Activated T-cell treated with anti-CD3 and anti-CD28 coated beads, Interleukin-2, amount 50 U/mL, for 24 hours (primary cell): ENCODE measurements at regions not wholly inside any gene's neighbourhood (a gene's known extent, or its start where the extent isn't known, plus 50 kb on each side); places are given as distances from the start of the nearest gene placed in this dataset.
"Not testable (repeated sequence)": the region's sequence is repeated elsewhere in the genome, so short reads cannot be mapped to it uniquely, and the experiment has no call there.

Experiments
- DNase-seq: peaks from one replicate; pipeline ENCODE4 v3.0.0-alpha.2; 2020
- H3K27ac Mint-ChIP-seq: 2 replicates; pipeline ENCODE4 v1.8.0; 2020; ENCODE audit warnings: mild to moderate bottlenecking, mixed read lengths
- H3K27me3 Mint-ChIP-seq: 2 replicates; pipeline ENCODE4 v1.8.0; 2020; ENCODE audit warnings: mixed read lengths
- H3K36me3 Mint-ChIP-seq: 2 replicates; pipeline ENCODE4 v1.8.0; 2020; ENCODE audit warnings: low read depth, mixed read lengths
- H3K4me1 Mint-ChIP-seq: 2 replicates; pipeline ENCODE4 v1.8.0; 2020; ENCODE audit warnings: low read depth, mixed read lengths
- H3K4me3 Mint-ChIP-seq: 2 replicates; pipeline ENCODE4 v1.8.0; 2020; ENCODE audit warnings: mild to moderate bottlenecking, moderate library complexity, mixed read lengths
- H3K9me3 Mint-ChIP-seq: 2 replicates; pipeline ENCODE4 v1.8.0; 2020; ENCODE audit warnings: mixed read lengths

DNA sequence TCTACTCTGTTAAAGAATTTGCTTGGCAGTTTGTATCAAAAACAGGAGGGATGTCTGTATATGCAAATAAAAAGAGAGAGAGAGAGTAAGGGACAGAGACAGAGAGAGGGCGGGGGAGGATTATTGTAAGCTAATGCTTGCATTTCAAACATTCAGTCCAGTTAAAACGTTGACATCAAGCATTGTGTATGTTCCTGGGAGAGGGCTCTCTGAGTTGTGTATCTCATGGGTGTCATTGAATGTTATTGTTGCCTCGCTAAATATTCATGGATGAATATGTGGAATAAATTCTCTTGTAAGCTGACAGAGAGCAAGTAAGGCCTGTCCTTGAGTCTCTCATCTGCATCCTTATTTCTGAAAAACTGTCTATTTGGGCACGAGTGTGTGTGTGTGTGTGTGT lies 78.8 kb upstream of the VRK1 start:
- no peaks in the 10 kb centered on the region for H3K36me3 Mint-ChIP-seq
- no peak overlapping the region for H3K4me3 Mint-ChIP-seq
- no peak for DNase-seq
- no peak overlapping the region for H3K27ac Mint-ChIP-seq
- H3K4me1 Mint-ChIP-seq, result no peaks in the 10 kb centered on the region
- H3K9me3 Mint-ChIP-seq, result no peaks in the 10 kb centered on the region
- peaks cover 26% of the 10 kb centered on the region for H3K27me3 Mint-ChIP-seq

DNA sequence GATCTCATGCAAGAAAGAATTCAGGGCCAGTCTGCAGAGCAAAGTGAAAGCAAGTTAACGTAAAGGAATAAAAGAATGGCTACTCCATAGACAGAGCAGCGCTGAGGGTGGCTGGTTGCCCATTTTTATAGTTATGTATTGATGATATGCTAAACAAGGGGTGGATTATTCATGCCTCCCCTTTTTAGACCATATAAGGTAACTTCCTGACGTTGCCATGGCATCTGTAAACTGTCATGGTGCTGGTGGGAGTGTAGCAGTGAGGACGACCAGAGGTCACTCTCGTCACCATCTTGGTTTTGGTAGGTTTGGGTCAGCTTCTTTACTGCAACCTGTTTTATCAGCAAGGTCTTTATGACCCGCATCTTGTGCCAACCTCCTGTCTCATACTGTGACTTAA lies 76.5 kb upstream of the VRK1 start:
- not testable (repeated sequence) for H3K9me3 Mint-ChIP-seq, H3K36me3 Mint-ChIP-seq, DNase-seq, H3K4me1 Mint-ChIP-seq, H3K27me3 Mint-ChIP-seq, H3K4me3 Mint-ChIP-seq, H3K27ac Mint-ChIP-seq

- no peak overlapping the region for H3K4me3 Mint-ChIP-seq
- no peaks in the 10 kb centered on the region for H3K36me3 Mint-ChIP-seq
- no peak for DNase-seq
- no peaks in the 10 kb centered on the region for H3K9me3 Mint-ChIP-seq
- H3K27ac Mint-ChIP-seq, result no peak overlapping the region
- H3K27me3 Mint-ChIP-seq, result peaks cover 3% of the 10 kb centered on the region
- H3K4me1 Mint-ChIP-seq, result no peaks in the 10 kb centered on the region
These were observed 74.4 kb upstream of the VRK1 start for GRCh38 chr14:96722736-96723135.

DNA sequence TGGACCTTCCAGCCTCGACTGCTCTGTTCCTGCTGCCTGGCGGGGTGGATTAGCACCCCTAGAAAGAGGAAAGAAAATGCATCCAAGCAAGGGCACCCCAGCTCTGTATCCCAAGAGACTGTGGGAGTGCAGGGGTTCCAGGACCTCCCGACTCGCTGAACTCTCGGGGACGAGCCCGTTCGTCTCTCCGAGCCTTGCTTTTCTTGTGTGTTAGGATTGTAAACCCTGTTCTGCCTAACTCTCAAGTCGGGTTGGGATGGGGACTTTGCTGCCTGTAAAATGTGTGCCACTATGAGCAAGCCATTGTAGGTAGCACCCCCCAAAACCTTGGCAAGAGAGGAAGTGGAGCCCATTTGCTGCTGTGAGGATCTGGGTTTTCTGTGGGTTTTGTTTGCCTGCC lies 73.2 kb upstream of the VRK1 start:
- H3K4me3 Mint-ChIP-seq, result no peak overlapping the region
- H3K4me1 Mint-ChIP-seq, result no peaks in the 10 kb centered on the region
- H3K9me3 Mint-ChIP-seq, result no peaks in the 10 kb centered on the region
- no peak overlapping the region for H3K27ac Mint-ChIP-seq
- peaks cover 3% of the 10 kb centered on the region for H3K27me3 Mint-ChIP-seq
- no peaks in the 10 kb centered on the region for H3K36me3 Mint-ChIP-seq
- no peak for DNase-seq

DNA sequence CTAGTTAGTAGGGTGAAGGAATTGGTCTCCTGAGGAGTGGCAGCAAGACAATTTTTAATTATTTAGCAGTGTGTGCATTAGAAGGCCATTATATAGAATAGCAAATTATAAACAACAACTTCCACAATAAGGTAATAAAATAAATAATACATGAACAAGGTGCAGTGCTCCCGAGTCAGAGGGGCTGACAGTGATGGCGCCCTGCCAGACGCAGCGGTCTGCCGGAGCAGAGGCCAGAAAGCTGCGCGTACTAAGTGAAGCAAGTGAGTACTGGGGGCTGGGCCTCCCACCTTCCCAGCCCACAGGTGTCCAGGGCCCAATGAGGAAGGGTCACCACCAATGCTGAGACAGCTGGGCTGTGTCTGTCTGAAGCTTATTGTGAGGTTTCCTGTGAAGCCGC lies 72.0 kb upstream of the VRK1 start:
- H3K27me3 Mint-ChIP-seq, result peaks cover 7% of the 10 kb centered on the region

DNA sequence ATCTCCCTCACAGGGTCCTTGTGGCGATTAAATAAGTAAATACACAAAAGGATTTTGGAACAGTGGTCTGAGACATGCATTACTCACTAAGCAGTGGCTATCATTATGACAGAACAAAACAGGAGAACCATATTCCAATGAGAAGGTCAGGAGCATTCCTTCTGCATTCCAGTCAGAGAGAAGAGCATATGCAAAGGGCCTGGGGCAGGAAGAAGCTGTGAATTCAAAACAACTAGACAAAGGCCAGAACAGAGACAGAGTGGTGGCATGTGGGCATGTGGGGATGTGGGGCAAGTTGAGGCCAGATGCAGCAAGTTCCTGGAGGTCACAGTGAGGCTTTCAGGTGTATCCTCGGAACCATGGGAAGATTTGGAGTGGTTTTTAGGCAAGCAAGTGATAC lies 70.1 kb upstream of the VRK1 start:
- Mint-ChIP-seq H3K9me3 (no peaks in the 10 kb centered on the region), H3K4me1 (no peaks in the 10 kb centered on the region), H3K27me3 (peaks cover 7% of the 10 kb centered on the region), H3K4me3 (no peak overlapping the region), H3K27ac (no peak overlapping the region), H3K36me3 (no peaks in the 10 kb centered on the region)
- no peak for DNase-seq

More for the DNA sequence above, 72.0 kb upstream of the VRK1 start:
- Mint-ChIP-seq H3K36me3 (no peaks in the 10 kb centered on the region), H3K27ac (no peak overlapping the region), H3K4me1 (no peaks in the 10 kb centered on the region), H3K9me3 (no peaks in the 10 kb centered on the region), H3K4me3 (no peak overlapping the region)
- no peak for DNase-seq

DNA sequence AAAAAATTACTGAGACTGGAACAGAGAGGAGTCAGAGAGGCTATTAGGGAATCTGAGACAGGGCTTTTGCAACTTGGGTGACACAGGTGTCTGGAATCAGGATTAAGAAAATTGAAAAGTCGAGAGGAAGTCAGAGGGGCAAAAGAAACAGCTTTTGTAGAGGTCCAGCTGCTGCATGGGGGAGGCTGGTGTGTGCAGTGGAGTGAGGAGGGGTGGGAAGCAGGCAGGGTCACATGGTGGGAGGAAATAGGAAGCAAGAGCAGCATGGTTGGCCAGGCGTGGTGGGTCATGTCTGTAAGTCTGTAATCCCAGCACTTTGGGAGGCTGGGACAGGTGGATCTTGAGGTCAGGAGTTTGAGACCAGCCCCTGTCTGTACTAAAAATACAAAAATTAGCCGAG lies 69.7 kb upstream of the VRK1 start:
- H3K27me3 Mint-ChIP-seq, result peaks cover 8% of the 10 kb centered on the region
- no peaks in the 10 kb centered on the region for H3K9me3 Mint-ChIP-seq
- no peak overlapping the region for H3K27ac Mint-ChIP-seq
- H3K36me3 Mint-ChIP-seq, result no peaks in the 10 kb centered on the region
- no peak overlapping the region for H3K4me3 Mint-ChIP-seq
- no peaks in the 10 kb centered on the region for H3K4me1 Mint-ChIP-seq
- DNase-seq, result no peak

DNA sequence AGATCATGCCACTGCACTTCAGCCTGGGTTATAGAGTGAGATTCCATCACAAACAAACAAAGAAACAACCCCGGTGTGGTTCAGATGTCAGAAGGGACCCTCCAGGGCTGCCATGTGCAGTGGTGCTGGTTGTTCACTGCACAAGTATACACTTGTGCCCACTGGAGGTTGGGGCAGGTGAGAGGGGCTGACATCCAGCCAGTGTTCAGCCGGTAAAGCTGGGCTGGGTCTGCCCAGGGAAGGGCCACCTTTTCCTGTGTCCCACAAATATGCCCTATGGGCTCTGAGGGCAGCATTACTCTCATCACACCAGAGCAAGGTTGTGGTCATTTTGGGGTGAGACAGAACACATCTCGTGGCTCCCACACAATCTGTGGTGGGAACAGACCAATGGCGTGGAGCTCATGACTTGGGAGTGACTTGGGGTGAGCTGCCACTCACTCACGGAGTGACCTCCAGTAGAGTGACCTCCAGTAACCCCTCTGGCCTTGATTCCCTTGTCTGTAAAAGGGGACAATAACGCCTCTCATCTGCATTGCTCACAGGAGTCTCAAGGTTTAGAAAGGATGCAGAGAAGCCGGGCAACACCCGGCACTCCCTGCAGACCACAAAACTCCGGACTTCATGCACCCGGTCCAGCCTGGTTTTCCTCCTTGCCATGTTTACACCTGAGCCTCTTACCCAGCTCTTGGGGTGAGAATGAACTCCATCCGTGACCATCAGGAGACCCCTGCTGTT lies 69.0 kb upstream of the VRK1 start:
- Mint-ChIP-seq H3K4me3 (no peak overlapping the region), H3K27me3 (peaks cover 14% of the 10 kb centered on the region), H3K36me3 (no peaks in the 10 kb centered on the region), H3K27ac (no peak overlapping the region), H3K4me1 (no peaks in the 10 kb centered on the region), H3K9me3 (no peaks in the 10 kb centered on the region)
- DNase-seq, result no peak

DNA sequence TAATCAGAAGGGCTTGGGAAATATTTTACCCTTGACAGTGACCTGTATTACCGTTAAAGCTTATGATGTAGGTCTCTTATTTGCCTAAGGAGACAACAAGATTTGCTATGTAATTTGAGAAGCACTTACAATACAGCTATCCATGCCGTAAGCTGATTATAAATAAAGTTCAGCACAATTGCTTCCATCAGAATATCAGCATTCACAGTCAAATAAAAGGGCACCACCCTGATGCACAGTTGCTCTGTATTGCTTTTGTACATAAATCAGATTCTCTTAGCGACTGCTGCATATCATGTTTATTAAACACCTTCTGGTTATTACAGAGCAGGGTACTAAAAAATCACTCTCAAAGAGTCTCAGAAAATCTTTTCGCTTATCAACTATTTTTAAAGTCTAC lies 67.3 kb upstream of the VRK1 start:
- Mint-ChIP-seq H3K27me3 (peaks cover 27% of the 10 kb centered on the region), H3K4me3 (no peak overlapping the region), H3K4me1 (no peaks in the 10 kb centered on the region), H3K36me3 (no peaks in the 10 kb centered on the region), H3K9me3 (no peaks in the 10 kb centered on the region), H3K27ac (no peak overlapping the region)
- DNase-seq, result no peak

GRCh38 chr14:96730386-96730785 lies 66.8 kb upstream of the VRK1 start:
- H3K4me3 Mint-ChIP-seq, result no peak overlapping the region
- H3K9me3 Mint-ChIP-seq, result no peaks in the 10 kb centered on the region
- peaks cover 31% of the 10 kb centered on the region for H3K27me3 Mint-ChIP-seq

DNA sequence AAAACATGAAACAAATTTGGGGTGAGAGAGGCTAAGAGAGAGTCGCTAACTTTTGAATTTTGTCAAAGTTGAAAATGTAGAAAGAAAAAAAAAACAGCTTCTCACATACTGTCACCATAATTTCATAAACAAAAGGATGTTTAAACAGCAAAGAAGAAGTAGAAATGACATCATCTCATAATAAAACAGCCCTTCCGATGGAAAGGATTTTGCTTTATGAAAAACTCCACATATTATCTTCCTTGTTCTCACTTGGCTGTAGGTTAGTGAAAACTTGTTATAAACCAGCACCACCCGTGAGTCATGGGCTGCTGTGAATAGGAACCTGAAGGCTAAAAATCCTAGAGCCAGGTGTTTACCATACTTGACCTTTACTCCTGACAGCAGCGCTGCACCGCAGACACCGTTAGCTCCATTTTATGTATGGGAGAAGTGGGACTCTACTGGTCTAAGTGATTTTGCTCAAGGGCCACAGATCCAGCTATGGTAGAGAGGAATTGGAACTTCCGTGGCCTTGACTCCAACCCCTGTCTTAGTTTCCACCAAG lies 63.0 kb upstream of the VRK1 start:
- Mint-ChIP-seq H3K4me1 (no peaks in the 10 kb centered on the region), H3K4me3 (no peak overlapping the region), H3K9me3 (no peaks in the 10 kb centered on the region), H3K27ac (no peak overlapping the region), H3K36me3 (no peaks in the 10 kb centered on the region), H3K27me3 (peaks cover 62% of the 10 kb centered on the region)
- DNase-seq, result no peak

More at GRCh38 chr14:96730386-96730785, 66.8 kb upstream of the VRK1 start:
- no peaks in the 10 kb centered on the region for H3K36me3 Mint-ChIP-seq
- no peak for DNase-seq
- no peaks in the 10 kb centered on the region for H3K4me1 Mint-ChIP-seq
- no peak overlapping the region for H3K27ac Mint-ChIP-seq

- no peak for DNase-seq
- Mint-ChIP-seq H3K27ac (no peak overlapping the region), H3K27me3 (peaks cover 70% of the 10 kb centered on the region), H3K9me3 (no peaks in the 10 kb centered on the region), H3K4me1 (no peaks in the 10 kb centered on the region), H3K36me3 (no peaks in the 10 kb centered on the region), H3K4me3 (no peak overlapping the region)
These were observed 61.7 kb upstream of the VRK1 start for GRCh38 chr14:96735526-96735925.

DNA sequence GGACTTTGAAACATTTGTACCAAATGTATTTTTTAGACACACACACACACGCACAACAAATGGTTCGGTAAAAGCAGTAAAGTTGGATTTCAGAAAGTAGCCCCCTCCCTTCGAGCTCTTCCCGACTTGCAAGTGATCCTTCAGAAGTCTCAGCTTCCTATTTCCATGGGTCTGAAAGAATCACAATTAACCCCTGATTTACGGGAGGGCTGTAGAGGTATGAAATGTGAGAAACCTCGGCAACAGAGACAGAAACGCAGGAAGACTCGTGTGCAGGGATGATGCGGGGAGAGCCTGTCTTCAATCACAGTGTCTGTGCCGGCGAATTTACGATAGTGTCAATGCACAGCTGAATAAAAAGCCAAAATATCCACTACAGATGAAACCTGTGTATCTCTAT lies 60.7 kb upstream of the VRK1 start:
- no peaks in the 10 kb centered on the region for H3K36me3 Mint-ChIP-seq
- H3K27ac Mint-ChIP-seq, result no peak overlapping the region
- DNase-seq, result no peak
- H3K9me3 Mint-ChIP-seq, result no peaks in the 10 kb centered on the region
- H3K4me3 Mint-ChIP-seq, result no peak overlapping the region
- H3K4me1 Mint-ChIP-seq, result peaks cover 8% of the 10 kb centered on the region
- H3K27me3 Mint-ChIP-seq, result peaks cover 79% of the 10 kb centered on the region

GRCh38 chr14:96737881-96738280 lies 59.3 kb upstream of the VRK1 start:
- Mint-ChIP-seq H3K4me3 (no peak overlapping the region), H3K4me1 (peaks cover 9% of the 10 kb centered on the region), H3K27ac (no peak overlapping the region), H3K36me3 (no peaks in the 10 kb centered on the region), H3K9me3 (no peaks in the 10 kb centered on the region), H3K27me3 (peaks cover 86% of the 10 kb centered on the region)
- no peak for DNase-seq

- H3K27ac Mint-ChIP-seq, result no peak overlapping the region
These were observed 57.8 kb upstream of the VRK1 start for GRCh38 chr14:96739200-96739910.

More at GRCh38 chr14:96739200-96739910, 57.8 kb upstream of the VRK1 start:
- no peaks in the 10 kb centered on the region for H3K36me3 Mint-ChIP-seq
- peaks cover 88% of the 10 kb centered on the region for H3K27me3 Mint-ChIP-seq
- H3K9me3 Mint-ChIP-seq, result no peaks in the 10 kb centered on the region
- DNase-seq, result no peak
- peaks cover 9% of the 10 kb centered on the region for H3K4me1 Mint-ChIP-seq
- no peak overlapping the region for H3K4me3 Mint-ChIP-seq
